GM10847 (cell line): ENCODE measurements at regions not wholly inside any gene's neighbourhood (a gene's known extent, or its start where the extent isn't known, plus 50 kb on each side); places are given as distances from the start of the nearest gene placed in this dataset.

ENCODE experiments used
- POLR2A ChIP-seq: IDR thresholded peaks from 2 replicates; pipeline ENCODE4 v1.6.1; 2011; ENCODE audit not compliant: insufficient read length; ENCODE audit errors: extremely low read depth

- TF ChIP-seq POLR2A = no peak
Measured at GRCh38 chr14:34325493-34325892, 136.5 kb downstream of the SPTSSA start.

- no peak for TF ChIP-seq POLR2A
Measured at GRCh38 chr14:34324363-34324795, 137.7 kb downstream of the SPTSSA start.

DNA sequence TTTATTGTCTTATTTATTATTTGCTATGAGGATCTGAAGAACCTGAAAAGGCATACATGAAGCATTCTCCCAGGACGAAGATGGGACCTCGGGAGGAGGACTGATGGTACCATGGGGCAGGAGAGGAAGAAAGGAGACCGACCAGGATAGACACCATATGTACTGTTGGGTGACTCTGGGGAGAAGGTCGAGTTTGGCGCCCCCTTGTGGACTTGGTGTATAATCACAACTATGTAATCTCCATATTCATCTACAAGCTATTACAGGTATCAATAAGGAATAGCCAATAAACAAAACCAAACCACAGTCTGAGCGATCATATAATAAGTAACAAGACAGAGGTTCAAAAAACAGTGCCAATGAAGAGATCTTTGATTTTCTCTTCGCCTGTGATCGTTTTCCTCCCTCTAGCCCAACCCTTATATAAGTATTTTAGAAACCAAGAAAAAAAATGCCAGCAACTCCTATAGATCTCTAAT, 139.1 kb downstream of the SPTSSA start:
- no peak for TF ChIP-seq POLR2A

- no peak for TF ChIP-seq POLR2A
Measured at GRCh38 chr14:34319140-34319539, 142.9 kb downstream of the SPTSSA start.

- no peak for TF ChIP-seq POLR2A
Measured at GRCh38 chr14:34318014-34318413, 144.0 kb downstream of the SPTSSA start.

GRCh38 chr14:34310724-34311123, 151.3 kb downstream of the SPTSSA start:
- TF ChIP-seq POLR2A = no peak

GRCh38 chr14:34303811-34304210, 158.2 kb downstream of the SPTSSA start:
- TF ChIP-seq POLR2A = no peak

DNA sequence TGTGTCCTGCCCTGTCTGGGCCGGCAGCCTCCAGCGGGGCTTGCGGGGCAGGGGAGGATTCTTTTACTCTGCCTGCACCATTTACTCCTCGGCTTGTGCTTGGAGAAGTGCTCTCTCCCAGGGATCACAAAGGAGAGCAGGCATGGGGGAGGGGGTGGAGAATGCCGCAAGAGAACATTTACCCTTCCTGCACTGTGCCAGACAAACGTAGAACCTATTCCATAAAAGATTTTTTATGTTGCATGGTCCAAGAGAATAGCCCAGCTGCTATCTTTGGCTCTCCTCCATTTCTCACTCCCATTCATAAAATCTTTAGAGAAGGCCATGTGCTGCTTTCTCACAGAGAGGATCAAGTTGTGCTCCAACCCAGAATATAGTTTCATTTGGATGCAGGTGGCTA, 159.4 kb downstream of the SPTSSA start:
- TF ChIP-seq POLR2A = no peak

DNA sequence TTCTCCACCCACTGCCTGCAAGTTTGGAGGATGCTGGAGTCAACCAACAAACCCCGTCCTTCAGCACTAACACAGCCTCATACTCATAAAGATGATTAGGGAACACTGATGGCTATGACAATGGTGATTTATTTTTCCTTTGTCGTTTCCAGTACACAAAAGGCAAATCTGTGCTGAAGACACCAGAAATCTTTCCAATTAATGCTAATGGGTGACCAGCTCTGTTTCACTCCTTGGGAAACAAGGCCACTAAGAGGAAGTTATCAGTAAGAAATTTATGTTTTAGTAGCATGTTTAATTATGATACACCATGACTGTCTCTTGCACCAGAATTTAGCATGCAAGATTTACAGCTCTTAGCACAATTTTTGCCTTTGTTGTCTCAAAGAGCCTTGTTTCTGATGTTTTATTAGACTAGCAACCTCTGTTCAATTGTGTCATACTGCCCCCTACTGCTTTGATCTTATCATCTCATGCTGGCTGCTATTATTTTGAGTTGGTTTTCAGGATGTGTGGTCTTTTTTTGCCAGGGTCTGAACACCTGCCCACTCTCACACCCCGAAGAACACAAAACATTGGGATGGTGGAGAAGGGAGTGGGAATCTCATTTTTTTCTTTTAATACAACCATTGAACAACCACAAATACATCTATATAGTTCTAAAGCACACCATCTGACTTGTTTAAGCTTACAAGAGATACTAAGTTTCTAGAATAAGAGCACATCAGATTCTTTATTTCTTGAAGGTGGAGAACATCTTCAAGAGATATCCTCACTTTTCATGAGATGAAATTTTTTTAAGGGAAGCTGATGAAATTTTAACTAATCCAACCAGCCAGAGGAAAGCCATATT, 160.9 kb downstream of the SPTSSA start:
- TF ChIP-seq POLR2A = no peak

GRCh38 chr14:34300330-34300729, 161.7 kb downstream of the SPTSSA start:
- TF ChIP-seq POLR2A = no peak

GRCh38 chr14:34299360-34299759, 162.7 kb downstream of the SPTSSA start:
- no peak for TF ChIP-seq POLR2A

DNA sequence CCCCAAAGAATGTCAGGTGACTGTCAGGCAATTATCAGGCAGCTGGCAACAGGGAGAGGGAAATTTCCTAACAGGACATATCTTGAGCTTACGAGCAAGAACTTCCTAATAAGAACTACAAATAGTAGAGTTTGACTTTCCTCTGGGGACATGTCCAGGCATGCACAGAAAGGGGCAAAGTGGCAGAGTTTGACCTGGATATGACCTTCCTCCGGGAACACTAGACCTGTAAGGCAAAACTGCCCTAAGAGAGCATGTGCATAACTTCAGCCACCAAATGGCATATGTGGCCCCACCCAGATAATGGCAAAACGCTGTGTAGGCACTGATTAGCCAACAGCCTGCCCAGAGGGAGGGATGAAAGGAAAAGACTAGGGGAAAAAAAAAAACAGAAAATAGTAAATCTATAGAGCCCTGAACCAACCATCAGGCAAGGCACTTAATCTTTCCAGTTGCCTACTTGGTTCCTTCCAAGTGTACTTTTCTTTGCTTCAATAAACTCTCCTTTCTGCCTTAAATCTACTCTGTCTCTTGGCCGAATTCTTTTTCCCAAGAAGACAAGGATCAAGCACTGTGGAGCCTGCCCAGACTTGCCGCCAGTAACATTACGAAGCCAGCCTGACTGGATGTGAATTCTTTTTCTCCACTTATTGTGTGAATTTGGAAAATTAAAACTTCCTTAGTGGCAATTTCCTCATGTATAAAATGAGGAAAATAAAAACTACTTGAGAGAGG, 164.1 kb downstream of the SPTSSA start:
- TF ChIP-seq POLR2A = no peak

DNA sequence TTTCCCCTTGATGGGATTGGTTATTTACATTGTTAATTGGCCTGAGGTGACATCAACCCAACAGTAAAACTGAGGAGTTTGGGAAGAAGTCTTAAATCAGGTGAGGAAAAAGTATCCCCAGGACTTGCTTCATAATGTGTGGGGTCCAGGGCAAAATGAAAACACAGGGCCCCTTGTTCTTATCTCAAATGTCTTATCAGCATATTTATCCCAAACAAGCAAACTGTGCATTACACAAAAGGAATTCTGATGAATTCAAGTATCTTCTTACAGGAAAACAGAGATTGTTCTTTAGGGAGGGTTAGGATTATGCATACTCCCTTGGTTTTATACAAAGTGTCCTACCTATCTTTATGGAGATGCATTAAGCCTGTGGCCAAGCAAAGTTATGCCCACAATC, 178.4 kb downstream of the SPTSSA start:
- TF ChIP-seq POLR2A = no peak

- no peak for TF ChIP-seq POLR2A
Measured at GRCh38 chr14:34277191-34277590, 184.8 kb downstream of the SPTSSA start.

GRCh38 chr14:34275530-34275929, 186.5 kb downstream of the SPTSSA start:
- no peak for TF ChIP-seq POLR2A

DNA sequence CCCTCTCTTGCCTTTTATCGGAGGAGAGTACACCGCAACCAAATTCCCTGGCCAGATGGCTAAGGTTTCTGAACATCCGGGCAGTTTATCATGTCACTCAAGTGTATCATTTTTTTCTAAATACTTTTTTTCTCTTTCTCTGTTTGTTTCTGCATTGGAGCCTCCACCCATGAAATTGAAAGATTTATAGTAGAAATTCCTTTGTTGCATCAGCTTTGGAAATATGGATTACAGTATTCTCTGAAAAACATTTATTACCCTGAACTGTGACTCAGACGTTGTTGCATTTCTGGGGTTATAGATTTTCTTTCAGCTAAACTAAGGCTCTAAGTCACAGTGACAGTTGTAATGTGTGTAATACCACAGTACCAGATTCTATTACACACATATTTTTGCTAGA, 187.0 kb downstream of the SPTSSA start:
- no peak for TF ChIP-seq POLR2A
